ENCODE measurements at regions not wholly inside any gene's neighbourhood (a gene's known extent, or its start where the extent isn't known, plus 50 kb on each side); places are given as distances from the start of the nearest gene placed in this dataset.

DNA sequence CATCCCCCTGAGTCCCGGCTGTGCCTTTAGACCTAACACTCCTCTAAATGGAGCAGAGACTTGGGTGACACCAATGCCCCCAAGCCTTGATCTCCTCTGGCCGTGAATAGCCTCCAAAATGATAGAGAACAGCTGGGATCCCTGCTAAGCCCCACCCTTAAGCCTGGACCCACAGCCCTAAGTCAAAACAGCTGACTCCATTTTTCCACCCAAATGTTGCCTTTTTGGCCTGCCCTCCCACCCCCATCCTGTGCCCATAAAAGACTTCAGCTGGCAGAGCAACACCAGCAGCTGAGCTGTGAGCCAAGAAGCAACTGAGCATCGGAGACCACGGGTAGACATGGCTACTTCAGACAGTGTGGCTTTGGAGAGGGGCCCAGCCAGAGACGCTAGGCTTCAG lies 420.8 kb downstream of the NPHP4 start (continued):
- no peak for TF ChIP-seq TAF1 (IDR thresholded peaks at IDR 0.05; ENCODE audit: low read depth)

DNA sequence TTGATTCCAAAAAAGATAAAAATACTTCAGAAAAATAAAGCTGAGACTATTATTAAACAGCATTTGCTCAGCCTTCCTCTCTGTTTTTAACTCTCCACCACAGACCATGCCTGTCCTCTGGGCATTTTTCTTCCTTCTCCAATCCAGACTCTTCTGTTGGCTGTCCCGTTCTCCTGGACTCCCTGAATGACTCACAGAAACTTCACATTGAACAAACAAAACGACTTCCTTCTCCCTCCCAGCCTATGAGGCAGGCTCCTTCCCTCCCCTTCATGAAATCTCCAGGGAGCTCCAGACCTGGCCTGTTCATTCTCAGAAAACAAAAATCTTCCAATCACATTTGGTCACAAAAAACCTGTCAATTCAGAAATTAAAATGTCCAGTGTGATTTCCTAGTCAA lies 421.3 kb downstream of the NPHP4 start:
- no peak for TF ChIP-seq TAF1 (IDR thresholded peaks at IDR 0.05; ENCODE audit: low read depth)
- TF ChIP-seq POLR2AphosphoS5 (IDR thresholded peaks at IDR 0.05): no peak
- TF ChIP-seq, protein P1, sequence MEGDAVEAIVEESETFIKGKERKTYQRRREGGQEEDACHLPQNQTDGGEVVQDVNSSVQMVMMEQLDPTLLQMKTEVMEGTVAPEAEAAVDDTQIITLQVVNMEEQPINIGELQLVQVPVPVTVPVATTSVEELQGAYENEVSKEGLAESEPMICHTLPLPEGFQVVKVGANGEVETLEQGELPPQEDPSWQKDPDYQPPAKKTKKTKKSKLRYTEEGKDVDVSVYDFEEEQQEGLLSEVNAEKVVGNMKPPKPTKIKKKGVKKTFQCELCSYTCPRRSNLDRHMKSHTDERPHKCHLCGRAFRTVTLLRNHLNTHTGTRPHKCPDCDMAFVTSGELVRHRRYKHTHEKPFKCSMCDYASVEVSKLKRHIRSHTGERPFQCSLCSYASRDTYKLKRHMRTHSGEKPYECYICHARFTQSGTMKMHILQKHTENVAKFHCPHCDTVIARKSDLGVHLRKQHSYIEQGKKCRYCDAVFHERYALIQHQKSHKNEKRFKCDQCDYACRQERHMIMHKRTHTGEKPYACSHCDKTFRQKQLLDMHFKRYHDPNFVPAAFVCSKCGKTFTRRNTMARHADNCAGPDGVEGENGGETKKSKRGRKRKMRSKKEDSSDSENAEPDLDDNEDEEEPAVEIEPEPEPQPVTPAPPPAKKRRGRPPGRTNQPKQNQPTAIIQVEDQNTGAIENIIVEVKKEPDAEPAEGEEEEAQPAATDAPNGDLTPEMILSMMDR (IDR thresholded peaks at IDR 0.05; ENCODE audit: poor library complexity, severe bottlenecking): no peak
- no peaks in the 10 kb centered on the region for H3K27me3 ChIP-seq (ENCODE audit: insufficient read depth, low read depth, low read length)

DNA sequence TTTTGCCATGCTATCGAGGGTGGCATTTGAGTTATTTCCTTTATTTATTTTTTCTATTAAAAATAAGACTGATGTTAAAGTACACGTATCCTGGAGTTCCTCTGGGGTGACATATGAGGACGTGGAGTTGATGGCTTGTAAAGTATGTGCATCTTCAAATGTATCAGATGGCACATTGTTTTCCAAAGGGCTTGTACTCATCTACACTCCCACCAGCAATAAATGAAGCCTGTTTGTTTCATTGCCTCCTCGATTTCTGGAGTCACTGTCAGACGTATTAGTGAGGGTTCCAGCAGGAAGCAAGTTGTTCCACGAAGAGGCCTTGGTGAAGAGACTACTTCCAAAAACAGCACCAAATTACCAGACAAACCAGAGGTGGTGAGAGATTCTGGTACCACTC lies 423.9 kb downstream of the NPHP4 start:
- no peaks in the 10 kb centered on the region for H3K9me2 ChIP-seq (ENCODE audit: insufficient read depth, low read length)
- TF ChIP-seq EP300 (conservative IDR thresholded peaks at IDR 0.05; ENCODE audit: poor library complexity, severe bottlenecking) (no peak), EZH2 (IDR thresholded peaks at IDR 0.05; ENCODE audit: borderline replicate concordance, insufficient read depth, low read length, poor library complexity, severe bottlenecking) (no peak)
- TF ChIP-seq, protein P1 (IDR thresholded peaks at IDR 0.05; ENCODE audit: poor library complexity, severe bottlenecking): no peak
- no peaks in the 10 kb centered on the region for H3F3A ChIP-seq (ENCODE audit: insufficient read depth, low read length, poor library complexity, severe bottlenecking)

More for the DNA sequence above, 421.3 kb downstream of the NPHP4 start:
- H3K9me3 ChIP-seq (ENCODE audit: low read length): peaks cover 5% of the 10 kb centered on the region
- H3K4me3 ChIP-seq (ENCODE audit: low read length): no peak overlapping the region
- H2AFZ ChIP-seq (ENCODE audit: low read depth, low read length): no peak overlapping the region
- no peak overlapping the region for H3K9ac ChIP-seq (ENCODE audit: low read length)
- no peaks in the 10 kb centered on the region for H4K20me1 ChIP-seq (ENCODE audit: insufficient read depth)
- H3K79me2 ChIP-seq (replicated peaks; ENCODE audit: insufficient read depth, low read length): no peaks in the 10 kb centered on the region
- H3K9me2 ChIP-seq (ENCODE audit: insufficient read depth, low read length): no peaks in the 10 kb centered on the region
- no peaks in the 10 kb centered on the region for H3K36me3 ChIP-seq (ENCODE audit: insufficient read depth, low read length)
- H3K27ac ChIP-seq (ENCODE audit: low read length): no peak overlapping the region
- no peaks in the 10 kb centered on the region for H3F3A ChIP-seq (ENCODE audit: insufficient read depth, low read length, poor library complexity, severe bottlenecking)
- no peak overlapping the region for H3K4me2 ChIP-seq (ENCODE audit: low read length)

DNA sequence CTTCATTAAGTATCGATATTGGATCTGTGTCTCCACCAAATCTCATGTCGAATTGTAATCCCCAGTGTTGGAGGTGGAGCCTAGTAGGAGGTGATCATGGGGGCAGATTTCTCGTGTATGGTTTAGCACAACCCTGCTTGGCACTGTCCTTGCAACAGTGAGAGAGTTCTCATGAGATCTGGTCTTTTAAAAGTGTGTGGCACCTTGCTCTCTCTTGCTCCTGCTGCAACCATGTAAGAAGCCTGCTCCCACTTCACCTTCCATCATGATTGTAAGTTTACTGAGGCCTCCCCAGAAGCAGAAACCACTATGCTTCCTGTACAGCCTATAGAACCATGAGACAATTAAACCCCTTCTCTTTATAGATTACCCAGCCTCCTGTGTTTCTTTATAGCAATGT lies 424.4 kb downstream of the NPHP4 start:
- TF ChIP-seq SMC3 (conservative IDR thresholded peaks at IDR 0.05; ENCODE audit: poor library complexity): no peak
- TF ChIP-seq, protein P2, sequence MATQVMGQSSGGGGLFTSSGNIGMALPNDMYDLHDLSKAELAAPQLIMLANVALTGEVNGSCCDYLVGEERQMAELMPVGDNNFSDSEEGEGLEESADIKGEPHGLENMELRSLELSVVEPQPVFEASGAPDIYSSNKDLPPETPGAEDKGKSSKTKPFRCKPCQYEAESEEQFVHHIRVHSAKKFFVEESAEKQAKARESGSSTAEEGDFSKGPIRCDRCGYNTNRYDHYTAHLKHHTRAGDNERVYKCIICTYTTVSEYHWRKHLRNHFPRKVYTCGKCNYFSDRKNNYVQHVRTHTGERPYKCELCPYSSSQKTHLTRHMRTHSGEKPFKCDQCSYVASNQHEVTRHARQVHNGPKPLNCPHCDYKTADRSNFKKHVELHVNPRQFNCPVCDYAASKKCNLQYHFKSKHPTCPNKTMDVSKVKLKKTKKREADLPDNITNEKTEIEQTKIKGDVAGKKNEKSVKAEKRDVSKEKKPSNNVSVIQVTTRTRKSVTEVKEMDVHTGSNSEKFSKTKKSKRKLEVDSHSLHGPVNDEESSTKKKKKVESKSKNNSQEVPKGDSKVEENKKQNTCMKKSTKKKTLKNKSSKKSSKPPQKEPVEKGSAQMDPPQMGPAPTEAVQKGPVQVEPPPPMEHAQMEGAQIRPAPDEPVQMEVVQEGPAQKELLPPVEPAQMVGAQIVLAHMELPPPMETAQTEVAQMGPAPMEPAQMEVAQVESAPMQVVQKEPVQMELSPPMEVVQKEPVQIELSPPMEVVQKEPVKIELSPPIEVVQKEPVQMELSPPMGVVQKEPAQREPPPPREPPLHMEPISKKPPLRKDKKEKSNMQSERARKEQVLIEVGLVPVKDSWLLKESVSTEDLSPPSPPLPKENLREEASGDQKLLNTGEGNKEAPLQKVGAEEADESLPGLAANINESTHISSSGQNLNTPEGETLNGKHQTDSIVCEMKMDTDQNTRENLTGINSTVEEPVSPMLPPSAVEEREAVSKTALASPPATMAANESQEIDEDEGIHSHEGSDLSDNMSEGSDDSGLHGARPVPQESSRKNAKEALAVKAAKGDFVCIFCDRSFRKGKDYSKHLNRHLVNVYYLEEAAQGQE (IDR thresholded peaks at IDR 0.05; ENCODE audit: borderline replicate concordance): no peak
- TF ChIP-seq, protein P1 (IDR thresholded peaks at IDR 0.05; ENCODE audit: poor library complexity, severe bottlenecking): no peak
- TF ChIP-seq POLR2AphosphoS5 (IDR thresholded peaks at IDR 0.05): no peak
- no peak for TF ChIP-seq TAF1 (IDR thresholded peaks at IDR 0.05; ENCODE audit: low read depth)
- TF ChIP-seq MXI1 (conservative IDR thresholded peaks at IDR 0.05; ENCODE audit: poor library complexity, severe bottlenecking): no peak
- no peak for TF ChIP-seq EP300 (conservative IDR thresholded peaks at IDR 0.05; ENCODE audit: poor library complexity, severe bottlenecking)
- Histone ChIP-seq H3K79me2 (replicated peaks; ENCODE audit: insufficient read depth, low read length) (no peaks in the 10 kb centered on the region), H3K9me2 (ENCODE audit: insufficient read depth, low read length) (no peaks in the 10 kb centered on the region), H3F3A (ENCODE audit: insufficient read depth, low read length, poor library complexity, severe bottlenecking) (no peaks in the 10 kb centered on the region), H3K9ac (ENCODE audit: low read length) (no peak overlapping the region), H4K20me1 (ENCODE audit: insufficient read depth) (no peaks in the 10 kb centered on the region), H3K4me2 (ENCODE audit: low read length) (no peak overlapping the region), H3K27me3 (ENCODE audit: insufficient read depth, low read depth, low read length) (no peaks in the 10 kb centered on the region), H3K9me3 (ENCODE audit: low read length) (peaks cover 5% of the 10 kb centered on the region), H2AFZ (ENCODE audit: low read depth, low read length) (no peak overlapping the region), H3K27ac (ENCODE audit: low read length) (no peak overlapping the region), H3K4me3 (ENCODE audit: low read length) (no peak overlapping the region), H3K36me3 (ENCODE audit: insufficient read depth, low read length) (no peaks in the 10 kb centered on the region)

More for the DNA sequence above, 423.9 kb downstream of the NPHP4 start:
- no peak overlapping the region for H3K27ac ChIP-seq (ENCODE audit: low read length)
- H3K4me2 ChIP-seq (ENCODE audit: low read length): no peak overlapping the region
- peaks cover 5% of the 10 kb centered on the region for H3K9me3 ChIP-seq (ENCODE audit: low read length)
- H3K36me3 ChIP-seq (ENCODE audit: insufficient read depth, low read length): no peaks in the 10 kb centered on the region
- no peak overlapping the region for H3K4me3 ChIP-seq (ENCODE audit: low read length)
- no peaks in the 10 kb centered on the region for H3K79me2 ChIP-seq (replicated peaks; ENCODE audit: insufficient read depth, low read length)
- no peak overlapping the region for H3K9ac ChIP-seq (ENCODE audit: low read length)
- no peaks in the 10 kb centered on the region for H3K27me3 ChIP-seq (ENCODE audit: insufficient read depth, low read depth, low read length)
- no peak overlapping the region for H2AFZ ChIP-seq (ENCODE audit: low read depth, low read length)
- no peaks in the 10 kb centered on the region for H4K20me1 ChIP-seq (ENCODE audit: insufficient read depth)
